ENCODE measurements at regions not wholly inside any gene's neighbourhood (a gene's known extent, or its start where the extent isn't known, plus 50 kb on each side); places are given as distances from the start of the nearest gene placed in this dataset.

- no peak for ATAC-seq
- Histone ChIP-seq H3K27ac (ENCODE audit: low read depth, low read length) (no peak overlapping the region), H2AFZ (ENCODE audit: low read depth, low read length, poor library complexity, severe bottlenecking) (no peak overlapping the region), H3K4me3 (replicated peaks in 1 of 2; ENCODE audit: low read depth in 1 of 2, low read length in 2 of 2) (no peak overlapping the region), H3K79me2 (ENCODE audit: insufficient read depth, low read length) (no peaks in the 10 kb centered on the region), H4K20me1 (ENCODE audit: insufficient read depth) (no peaks in the 10 kb centered on the region), H3K27me3 (ENCODE audit: insufficient read depth, low read length) (peaks cover 17% of the 10 kb centered on the region; the same call in 1 of the 2 replicates), H3K9ac (ENCODE audit: low read length) (no peak overlapping the region), H3K9me2 (ENCODE audit: insufficient read depth) (0 out of 2 replicates have a peak, but pooled peaks cover 2% of the 10 kb centered on the region), H3K9me3 (ENCODE audit: control insufficient read depth in 1 of 2, insufficient read depth in 1 of 2, low read depth in 1 of 2, low read length in 2 of 2) (no peaks in the 10 kb centered on the region), H3K36me3 (ENCODE audit: control insufficient read depth in 1 of 2, insufficient read depth in 2 of 2, low read length in 2 of 2) (no peaks in the 10 kb centered on the region), H3K4me1 (ENCODE audit: control insufficient read depth in 1 of 2, insufficient read depth in 2 of 2, low read length in 2 of 2) (no peaks in the 10 kb centered on the region), H3K4me2 (ENCODE audit: low read length) (no peak overlapping the region)
- ChIA-PET POLR2A (no interaction called here), RAD21 (ENCODE audit: low non-redundant PET in 1 of 2, low total read pairs in 2 of 2, uncharacterized antibody in 2 of 2, unreplicated experiment in 2 of 2) (no interaction called here), CTCF (no interaction called here)
- intact Hi-C loops (cut with micrococcal nuclease), result no loop called here
- no peak for DNase-seq (ENCODE audit: low read depth, low spot score)
- no peak for TF ChIP-seq CEBPB (IDR thresholded peaks at IDR 0.05; ENCODE audit: low read depth)
- TF ChIP-seq SIN3A (IDR thresholded peaks at IDR 0.05; ENCODE audit: low read depth), result no peak
- TF ChIP-seq TCF7L2 (IDR thresholded peaks at IDR 0.05; ENCODE audit: borderline replicate concordance, extremely low read depth, insufficient read depth, insufficient read length), result no peak
- no peak for TF ChIP-seq POLR2A (IDR thresholded peaks at IDR 0.05; ENCODE audit: borderline replicate concordance, extremely low read depth, insufficient read depth, insufficient read length)
- TF ChIP-seq YY1 (IDR thresholded peaks at IDR 0.05; ENCODE audit: extremely low read depth, insufficient replicate concordance, low read depth, low read length), result no peak
- TF ChIP-seq RAD21 (IDR thresholded peaks at IDR 0.05; ENCODE audit: low read depth), result no peak
- TF ChIP-seq, protein P1, sequence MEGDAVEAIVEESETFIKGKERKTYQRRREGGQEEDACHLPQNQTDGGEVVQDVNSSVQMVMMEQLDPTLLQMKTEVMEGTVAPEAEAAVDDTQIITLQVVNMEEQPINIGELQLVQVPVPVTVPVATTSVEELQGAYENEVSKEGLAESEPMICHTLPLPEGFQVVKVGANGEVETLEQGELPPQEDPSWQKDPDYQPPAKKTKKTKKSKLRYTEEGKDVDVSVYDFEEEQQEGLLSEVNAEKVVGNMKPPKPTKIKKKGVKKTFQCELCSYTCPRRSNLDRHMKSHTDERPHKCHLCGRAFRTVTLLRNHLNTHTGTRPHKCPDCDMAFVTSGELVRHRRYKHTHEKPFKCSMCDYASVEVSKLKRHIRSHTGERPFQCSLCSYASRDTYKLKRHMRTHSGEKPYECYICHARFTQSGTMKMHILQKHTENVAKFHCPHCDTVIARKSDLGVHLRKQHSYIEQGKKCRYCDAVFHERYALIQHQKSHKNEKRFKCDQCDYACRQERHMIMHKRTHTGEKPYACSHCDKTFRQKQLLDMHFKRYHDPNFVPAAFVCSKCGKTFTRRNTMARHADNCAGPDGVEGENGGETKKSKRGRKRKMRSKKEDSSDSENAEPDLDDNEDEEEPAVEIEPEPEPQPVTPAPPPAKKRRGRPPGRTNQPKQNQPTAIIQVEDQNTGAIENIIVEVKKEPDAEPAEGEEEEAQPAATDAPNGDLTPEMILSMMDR (IDR thresholded peaks at IDR 0.05 in 2 of 3, conservative IDR thresholded peaks at IDR 0.05 in 1 of 3; ENCODE audit: borderline replicate concordance in 1 of 3, insufficient read depth in 1 of 3, low read depth in 2 of 3, low read length in 2 of 3), result no peak
- TF ChIP-seq ELF1 (IDR thresholded peaks at IDR 0.05; ENCODE audit: borderline replicate concordance, low read depth), result no peak
- TF ChIP-seq REST (IDR thresholded peaks at IDR 0.05; ENCODE audit: low read depth), result no peak
- TF ChIP-seq, protein P2, sequence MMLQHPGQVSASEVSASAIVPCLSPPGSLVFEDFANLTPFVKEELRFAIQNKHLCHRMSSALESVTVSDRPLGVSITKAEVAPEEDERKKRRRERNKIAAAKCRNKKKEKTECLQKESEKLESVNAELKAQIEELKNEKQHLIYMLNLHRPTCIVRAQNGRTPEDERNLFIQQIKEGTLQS (IDR thresholded peaks at IDR 0.05), result no peak
- TF ChIP-seq SP1 (IDR thresholded peaks at IDR 0.05; ENCODE audit: low read depth), result no peak
- TF ChIP-seq, protein P3, sequence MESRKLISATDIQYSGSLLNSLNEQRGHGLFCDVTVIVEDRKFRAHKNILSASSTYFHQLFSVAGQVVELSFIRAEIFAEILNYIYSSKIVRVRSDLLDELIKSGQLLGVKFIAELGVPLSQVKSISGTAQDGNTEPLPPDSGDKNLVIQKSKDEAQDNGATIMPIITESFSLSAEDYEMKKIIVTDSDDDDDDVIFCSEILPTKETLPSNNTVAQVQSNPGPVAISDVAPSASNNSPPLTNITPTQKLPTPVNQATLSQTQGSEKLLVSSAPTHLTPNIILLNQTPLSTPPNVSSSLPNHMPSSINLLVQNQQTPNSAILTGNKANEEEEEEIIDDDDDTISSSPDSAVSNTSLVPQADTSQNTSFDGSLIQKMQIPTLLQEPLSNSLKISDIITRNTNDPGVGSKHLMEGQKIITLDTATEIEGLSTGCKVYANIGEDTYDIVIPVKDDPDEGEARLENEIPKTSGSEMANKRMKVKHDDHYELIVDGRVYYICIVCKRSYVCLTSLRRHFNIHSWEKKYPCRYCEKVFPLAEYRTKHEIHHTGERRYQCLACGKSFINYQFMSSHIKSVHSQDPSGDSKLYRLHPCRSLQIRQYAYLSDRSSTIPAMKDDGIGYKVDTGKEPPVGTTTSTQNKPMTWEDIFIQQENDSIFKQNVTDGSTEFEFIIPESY (IDR thresholded peaks at IDR 0.05; ENCODE audit: extremely low read depth, insufficient replicate concordance, low read length), result no peak
- no peak for TF ChIP-seq POLR2AphosphoS5 (IDR thresholded peaks at IDR 0.05; ENCODE audit: low read depth, low read length)
- no peak for TF ChIP-seq FOSL1 (IDR thresholded peaks at IDR 0.05; ENCODE audit: low read depth)
- no peak for TF ChIP-seq MAX (IDR thresholded peaks at IDR 0.05)
- TF ChIP-seq ZNF274 (IDR thresholded peaks at IDR 0.05; ENCODE audit: low read depth, low read length), result no peak
- TF ChIP-seq EZH2phosphoT487 (IDR thresholded peaks at IDR 0.05; ENCODE audit: borderline replicate concordance), result no peak
- TF ChIP-seq ZFX (IDR thresholded peaks at IDR 0.05), result no peak
- no peak for TF ChIP-seq EZH2 (IDR thresholded peaks at IDR 0.05)
- no TSS peak for BruUV-seq (replicated peaks)
These were observed 442.4 kb downstream of the FRK start for GRCh38 chr6:115618256-115618655.
